Parathyroid adenoma (tissue), 2 donors: ENCODE measurements at regions not wholly inside any gene's neighbourhood (a gene's known extent, or its start where the extent isn't known, plus 50 kb on each side); places are given as distances from the start of the nearest gene placed in this dataset.

Experiments used
- H2AFZ ChIP-seq: fragments of 300-600 bp; sonication (generic); one replicate; pipeline ENCODE4 v1.7.0; 2017; ENCODE audit warnings: antibody characterized with exemption, mild to moderate bottlenecking
- H3K27ac ChIP-seq: fragments of 300-600 bp; sonication (generic); one replicate; pipeline ENCODE4 v1.7.0; 2017
- H3K27me3 ChIP-seq: fragments of 300-600 bp; sonication (generic); one replicate; pipeline ENCODE4 v1.7.0; 2017; ENCODE audit warnings: low read length; ENCODE audit not compliant: control insufficient read depth, insufficient read depth
- H3K36me3 ChIP-seq: fragments of 300-600 bp; sonication (generic); one replicate; pipeline ENCODE4 v1.7.0; 2017; ENCODE audit warnings: low read length; ENCODE audit not compliant: control insufficient read depth, insufficient read depth
- H3K4me1 ChIP-seq: fragments of 300-600 bp; sonication (generic); one replicate; pipeline ENCODE4 v1.7.0; 2017; ENCODE audit warnings: control low read depth
- H3K4me2 ChIP-seq: fragments of 300-600 bp; sonication (generic); one replicate; pipeline ENCODE4 v1.7.0; 2017; ENCODE audit warnings: low read length
- H3K4me3 ChIP-seq: fragments of 300-600 bp; sonication (generic); one replicate; pipeline ENCODE4 v1.7.0; 2017; ENCODE audit warnings: low read depth, low read length
- H3K79me2 ChIP-seq: fragments of 300-600 bp; sonication (generic); one replicate; pipeline ENCODE4 v1.7.0; 2017; ENCODE audit warnings: control low read depth
- H3K9ac ChIP-seq: fragments of 300-600 bp; sonication (generic); one replicate; pipeline ENCODE4 v1.7.0; 2017; ENCODE audit warnings: mild to moderate bottlenecking
- H3K9me3 ChIP-seq: fragments of 300-600 bp; sonication (generic); one replicate; pipeline ENCODE4 v1.7.0; 2017; ENCODE audit warnings: low read length; ENCODE audit not compliant: control insufficient read depth
- CTCF ChIP-seq: fragments of 300-600 bp; sonication (generic); IDR thresholded peaks from one replicate; pipeline ENCODE4 v1.7.0; 2017; ENCODE audit warnings: antibody characterized with exemption, mild to moderate bottlenecking
- donor health status: primary hyperparathyroidism.

GRCh38 chr2:117720765-117721164 is 93.7 kb upstream of the DDX18 start:
- Histone ChIP-seq H3K27me3 (no peaks in the 10 kb centered on the region), H3K79me2 (no peaks in the 10 kb centered on the region), H3K4me3 (no peak overlapping the region), H3K27ac (no peak overlapping the region), H3K9ac (no peak overlapping the region), H2AFZ (no peak overlapping the region), H3K9me3 (no peaks in the 10 kb centered on the region), H3K4me1 (no peaks in the 10 kb centered on the region), H3K4me2 (no peak overlapping the region), H3K36me3 (no peaks in the 10 kb centered on the region)
- no peak for TF ChIP-seq CTCF

- Histone ChIP-seq H3K36me3 (no peaks in the 10 kb centered on the region), H3K4me1 (no peaks in the 10 kb centered on the region), H3K27ac (no peak overlapping the region), H3K27me3 (no peaks in the 10 kb centered on the region), H3K9ac (no peak overlapping the region), H3K4me3 (no peak overlapping the region), H3K79me2 (no peaks in the 10 kb centered on the region), H3K9me3 (no peaks in the 10 kb centered on the region), H2AFZ (no peak overlapping the region), H3K4me2 (no peak overlapping the region)
- no peak for TF ChIP-seq CTCF
These were observed 91.0 kb upstream of the DDX18 start for GRCh38 chr2:117723483-117723882.

- H3K36me3 ChIP-seq: no peaks in the 10 kb centered on the region
These were observed 90.5 kb upstream of the DDX18 start for GRCh38 chr2:117723888-117724434.

GRCh38 chr2:117726747-117727146 is 87.7 kb upstream of the DDX18 start:
- Histone ChIP-seq H3K27me3 (no peaks in the 10 kb centered on the region), H3K4me3 (no peak overlapping the region), H3K9me3 (no peaks in the 10 kb centered on the region), H3K4me2 (no peak overlapping the region), H2AFZ (no peak overlapping the region), H3K9ac (no peak overlapping the region), H3K27ac (no peak overlapping the region), H3K79me2 (no peaks in the 10 kb centered on the region), H3K36me3 (no peaks in the 10 kb centered on the region), H3K4me1 (no peaks in the 10 kb centered on the region)
- TF ChIP-seq CTCF: no peak

More at GRCh38 chr2:117723888-117724434, 90.5 kb upstream of the DDX18 start:
- H3K9me3 ChIP-seq: no peaks in the 10 kb centered on the region
- no peaks in the 10 kb centered on the region for H3K79me2 ChIP-seq
- no peak overlapping the region for H2AFZ ChIP-seq
- no peaks in the 10 kb centered on the region for H3K4me1 ChIP-seq
- no peaks in the 10 kb centered on the region for H3K27me3 ChIP-seq
- TF ChIP-seq CTCF: no peak
- H3K4me2 ChIP-seq: no peak overlapping the region
- no peak overlapping the region for H3K9ac ChIP-seq
- H3K27ac ChIP-seq: no peak overlapping the region
- no peak overlapping the region for H3K4me3 ChIP-seq

- H2AFZ ChIP-seq: no peak overlapping the region
- H3K4me1 ChIP-seq: no peaks in the 10 kb centered on the region
- no peak for TF ChIP-seq CTCF
- H3K9ac ChIP-seq: no peak overlapping the region
- no peaks in the 10 kb centered on the region for H3K36me3 ChIP-seq
- H3K4me3 ChIP-seq: no peak overlapping the region
- H3K4me2 ChIP-seq: no peak overlapping the region
- H3K27me3 ChIP-seq: no peaks in the 10 kb centered on the region
- H3K27ac ChIP-seq: no peak overlapping the region
- no peaks in the 10 kb centered on the region for H3K9me3 ChIP-seq
- no peaks in the 10 kb centered on the region for H3K79me2 ChIP-seq
These were observed 76.6 kb upstream of the DDX18 start for GRCh38 chr2:117737846-117738245.
